HG03064 (cell line): ENCODE measurements at regions not wholly inside any gene's neighbourhood (a gene's known extent, or its start where the extent isn't known, plus 50 kb on each side); places are given as distances from the start of the nearest gene placed in this dataset.
"Not testable (repeated sequence)": the region's sequence is repeated elsewhere in the genome, so short reads cannot be mapped to it uniquely, and the experiment has no call there.

ENCODE experiments used
- ATAC-seq: cut with Tn5 transposase; IDR thresholded peaks from one replicate; pipeline ENCODE4 v1.9.1; 2021; ENCODE audit warnings: low read depth; ENCODE audit not compliant: unreplicated experiment

DNA sequence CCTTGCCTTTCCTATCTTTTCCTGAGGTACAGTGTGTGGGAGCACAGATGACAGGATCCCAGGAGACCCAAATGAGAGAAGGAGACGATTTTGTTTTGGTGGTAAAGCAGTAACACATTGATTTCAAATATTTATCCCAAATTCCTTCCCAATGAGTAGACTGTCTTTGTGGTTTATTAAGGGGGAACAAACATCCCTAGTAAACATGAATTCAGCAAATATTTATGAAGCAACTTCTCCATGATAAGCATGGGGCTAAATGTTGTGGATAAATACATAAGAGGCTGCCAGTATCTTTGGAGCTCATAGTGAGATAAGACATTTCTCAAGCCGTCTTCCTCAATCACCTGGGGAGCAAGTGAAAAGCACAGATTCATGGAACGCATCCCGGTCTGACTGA is 460.8 kb upstream of the CFAP20DC start:
- no peak for ATAC-seq

DNA sequence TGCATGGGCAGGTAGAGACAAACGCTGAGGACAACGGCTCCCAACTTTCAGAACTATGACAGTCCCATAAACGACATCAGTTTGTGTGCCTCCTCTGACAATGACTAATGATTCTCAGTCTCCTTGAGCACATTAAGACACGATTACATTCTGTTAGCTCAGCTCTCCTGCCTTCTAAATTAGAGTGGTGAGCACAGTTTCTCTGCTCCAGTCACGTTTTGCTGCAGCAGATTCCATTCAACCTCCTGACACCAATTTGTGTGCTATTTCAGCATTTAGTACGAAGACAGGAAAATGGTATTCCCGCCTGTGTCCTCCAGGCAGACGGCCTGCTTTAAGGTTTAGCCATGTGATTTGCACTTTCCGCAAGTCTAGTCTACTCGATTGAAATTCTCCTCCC is 458.4 kb upstream of the CFAP20DC start:
- ATAC-seq: no peak

DNA sequence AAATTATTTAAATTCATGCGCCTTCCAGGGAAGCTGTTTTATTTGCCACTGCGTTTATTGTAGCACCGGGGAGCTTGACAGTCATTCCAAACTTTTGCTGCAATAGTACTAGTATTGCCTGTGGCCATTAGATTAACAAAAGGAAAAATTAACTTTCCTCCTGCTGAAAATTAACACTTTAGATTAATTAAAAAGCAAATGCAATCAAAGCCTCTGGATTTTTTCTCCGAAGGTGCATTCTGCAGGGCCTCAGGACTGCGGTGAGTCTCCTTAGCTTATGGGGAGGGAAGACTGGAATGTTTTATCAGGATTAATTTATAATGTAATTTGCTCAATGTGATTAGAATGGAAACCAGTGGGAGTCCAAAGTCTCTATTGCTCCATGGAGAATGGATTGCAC is 456.4 kb upstream of the CFAP20DC start:
- ATAC-seq: no peak

DNA sequence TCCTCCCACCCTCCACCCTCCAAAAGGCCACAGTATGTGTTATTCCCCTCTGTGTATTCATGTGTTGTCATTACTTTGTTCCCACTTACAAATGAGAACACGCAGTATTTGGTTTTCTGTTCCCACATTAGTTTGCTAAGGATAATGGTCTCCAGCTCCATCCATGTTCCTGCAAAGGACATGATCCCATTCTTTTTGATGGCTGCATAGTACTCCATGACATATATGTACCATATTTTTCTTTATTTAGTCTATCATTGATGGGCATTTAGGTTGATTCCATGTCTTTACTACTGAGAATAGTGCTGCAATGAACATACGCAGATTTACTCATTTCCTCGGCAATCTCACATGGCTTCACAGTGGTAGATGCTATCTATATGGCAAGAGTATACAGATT is 453.6 kb upstream of the CFAP20DC start:
- ATAC-seq: no peak

DNA sequence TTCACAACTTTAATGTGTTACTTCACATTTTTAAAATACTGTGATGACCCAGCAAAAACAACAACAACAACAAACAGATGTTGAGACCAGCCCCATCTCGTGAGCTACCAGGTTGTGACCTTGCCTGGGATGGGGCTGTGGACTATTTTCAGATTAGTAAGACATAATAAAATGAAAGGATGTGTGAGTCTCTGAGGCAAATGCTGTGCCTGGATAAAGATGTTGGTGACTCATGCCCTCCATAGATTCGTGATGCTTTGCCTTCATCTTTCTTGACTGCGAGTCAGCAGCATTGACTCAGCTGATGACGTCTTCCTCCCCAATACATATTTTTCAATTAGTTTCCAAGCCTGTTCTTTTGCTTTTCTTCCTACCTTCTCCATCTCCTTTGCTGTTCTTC is 453.0 kb upstream of the CFAP20DC start:
- no peak for ATAC-seq

DNA sequence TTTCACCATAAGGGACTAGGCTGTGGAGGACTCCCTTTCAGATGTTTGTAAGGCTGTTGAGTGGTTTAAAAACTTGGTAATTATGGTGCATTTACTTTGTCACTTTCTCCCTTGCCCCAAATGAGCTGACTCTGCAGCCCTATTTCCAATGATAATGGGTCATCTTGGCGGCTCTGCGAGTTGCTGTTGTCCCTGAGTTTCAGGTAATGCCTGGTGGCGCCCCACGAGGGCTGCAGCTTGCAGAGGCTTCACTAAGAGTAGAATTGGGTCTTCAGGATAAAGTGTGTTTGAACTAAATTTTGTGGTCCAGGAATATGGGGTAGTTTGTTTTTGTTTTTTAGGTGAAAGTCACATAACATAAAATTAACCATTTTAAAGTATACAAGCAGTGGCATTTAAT is 450.1 kb upstream of the CFAP20DC start:
- ATAC-seq: no peak

DNA sequence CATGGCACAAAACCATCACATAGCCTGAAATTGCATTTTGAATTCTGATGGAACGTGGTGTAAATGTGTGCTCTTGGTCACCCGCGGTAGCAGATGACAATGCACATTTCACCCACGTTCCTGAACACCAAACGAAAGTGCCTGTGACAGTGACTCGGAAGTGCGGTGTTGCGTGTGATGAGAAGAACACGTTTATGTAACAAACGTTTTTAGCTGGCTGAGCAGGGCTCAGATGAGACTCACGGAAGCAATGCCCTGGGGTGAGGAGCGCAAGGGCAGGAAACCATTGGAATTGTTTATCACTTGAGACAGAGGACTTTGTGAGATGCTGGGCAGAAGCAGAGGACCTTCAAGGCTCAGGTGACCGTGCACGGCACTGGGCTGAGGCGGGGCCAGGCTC is 449.2 kb upstream of the CFAP20DC start:
- no peak for ATAC-seq

DNA sequence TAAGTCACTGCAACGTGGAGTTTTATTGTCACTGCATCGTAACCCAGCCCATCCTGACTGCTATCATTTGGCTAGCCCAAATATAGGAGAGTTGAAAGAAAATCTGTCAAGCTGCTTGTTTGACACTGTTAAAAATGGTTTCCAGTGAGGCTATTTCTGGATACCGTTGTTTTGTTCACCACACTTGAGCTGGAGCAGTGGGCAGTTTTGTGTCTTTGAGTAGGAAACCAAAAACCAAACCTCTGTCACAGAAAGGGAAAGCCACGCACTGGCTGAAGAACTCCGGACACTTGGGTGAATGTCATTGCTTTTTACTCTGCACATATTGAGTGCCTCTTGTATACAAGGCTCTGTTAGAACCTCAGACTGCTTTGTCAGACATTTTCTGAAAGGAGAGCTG is 446.4 kb upstream of the CFAP20DC start:
- ATAC-seq: no peak

DNA sequence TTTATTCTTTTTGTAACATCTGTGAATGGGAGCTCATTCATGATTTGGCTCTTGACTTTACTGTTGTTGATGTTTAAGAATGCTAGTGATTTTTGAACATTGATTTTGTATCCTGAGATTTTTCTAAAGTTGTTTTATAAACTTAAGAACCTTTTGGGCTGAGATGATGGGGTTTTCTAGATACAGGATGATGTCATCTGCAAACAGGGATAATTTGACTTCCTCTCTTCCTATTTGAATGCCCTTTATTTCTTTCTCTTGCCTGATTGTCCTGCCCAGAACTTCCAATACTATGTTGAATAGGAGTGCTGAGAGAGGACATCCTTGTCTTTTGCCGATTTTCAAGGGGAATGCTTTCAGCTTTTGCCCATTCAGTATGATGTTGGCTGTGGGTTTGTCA is 445.1 kb upstream of the CFAP20DC start:
- ATAC-seq: not testable (repeated sequence)

DNA sequence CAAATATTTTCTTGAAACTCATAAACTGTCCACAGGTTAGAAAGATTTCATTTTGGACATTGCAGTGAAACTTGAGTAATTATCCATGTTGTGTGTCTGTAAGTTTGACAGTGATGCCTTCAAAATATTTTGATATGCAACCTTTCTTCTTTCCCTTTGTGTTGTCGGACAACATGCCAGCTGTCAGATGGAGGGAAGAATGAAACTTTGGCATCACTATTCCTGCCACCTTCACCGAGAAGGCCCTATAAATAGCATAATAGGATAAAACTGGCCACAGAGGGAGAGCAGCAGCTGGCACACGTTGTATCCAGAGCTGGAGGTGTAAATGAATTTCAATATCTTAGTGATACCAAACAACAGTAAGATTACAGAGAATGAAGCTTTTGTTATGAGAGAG is 436.7 kb upstream of the CFAP20DC start:
- no peak for ATAC-seq

DNA sequence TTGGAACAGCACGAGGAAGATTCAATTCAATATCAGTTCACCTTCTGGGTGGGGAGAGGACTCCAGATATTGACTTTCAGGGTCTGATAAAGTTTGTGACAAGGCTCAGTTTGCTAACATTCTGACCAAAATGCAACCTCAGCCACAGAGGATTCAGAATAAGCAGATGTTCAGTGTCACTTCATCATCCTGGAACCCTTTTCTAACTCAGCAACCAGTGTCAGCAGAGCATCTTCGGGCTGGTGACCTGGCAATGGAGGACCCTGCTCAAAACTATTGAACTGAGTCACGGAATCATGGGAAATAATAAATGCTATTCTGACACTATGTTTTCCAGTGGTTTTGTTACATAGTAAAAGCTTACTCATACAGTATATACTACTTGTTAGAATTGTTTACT is 433.4 kb upstream of the CFAP20DC start:
- no peak for ATAC-seq

DNA sequence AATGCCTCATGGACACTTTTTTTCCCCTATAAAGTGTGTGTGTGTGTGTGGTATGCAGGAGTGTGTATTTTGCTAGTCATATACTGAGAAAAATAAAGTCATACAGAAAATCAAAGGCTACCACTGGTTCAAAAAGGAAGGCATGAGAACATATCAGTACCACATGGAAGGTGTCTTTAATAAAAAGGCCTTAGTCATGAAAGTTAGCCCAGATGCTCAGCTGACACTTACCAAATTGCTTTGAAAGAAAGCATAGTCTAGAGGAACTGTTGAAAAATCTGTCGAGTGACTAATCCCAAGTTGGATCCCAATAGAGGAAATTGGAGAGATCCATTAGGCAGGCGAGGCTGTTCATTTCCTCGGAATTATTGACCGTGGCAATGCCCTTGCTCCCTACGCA is 432.9 kb upstream of the CFAP20DC start:
- no peak for ATAC-seq

DNA sequence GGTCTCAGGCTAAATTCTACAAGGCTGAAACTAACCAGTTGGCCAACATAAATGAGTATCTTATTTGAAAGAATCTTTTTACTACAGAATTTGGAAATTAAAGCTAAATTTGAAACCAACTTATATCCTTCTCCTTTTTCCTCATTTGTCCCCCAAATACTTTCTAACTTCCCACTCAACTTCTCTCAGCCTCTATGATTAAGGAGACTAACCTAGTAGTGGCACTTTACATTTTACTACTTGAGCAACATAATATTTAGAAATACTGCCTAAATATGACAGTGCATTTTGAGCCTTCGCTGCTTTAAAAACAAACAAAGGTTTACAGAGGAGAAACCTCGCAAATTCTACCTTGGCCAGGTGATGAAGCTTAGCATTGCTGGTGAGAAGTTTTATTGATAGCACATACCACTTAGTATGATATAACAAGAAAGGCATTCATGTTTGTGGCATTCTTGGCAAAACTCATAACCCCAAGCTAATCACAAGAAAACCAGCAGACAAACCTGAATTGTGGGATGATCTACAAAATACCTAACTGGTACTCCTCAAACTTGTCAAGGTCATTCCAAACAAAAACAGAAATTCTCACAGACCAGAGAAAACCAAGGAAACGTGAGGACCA is 432.1 kb upstream of the CFAP20DC start:
- no peak for ATAC-seq

DNA sequence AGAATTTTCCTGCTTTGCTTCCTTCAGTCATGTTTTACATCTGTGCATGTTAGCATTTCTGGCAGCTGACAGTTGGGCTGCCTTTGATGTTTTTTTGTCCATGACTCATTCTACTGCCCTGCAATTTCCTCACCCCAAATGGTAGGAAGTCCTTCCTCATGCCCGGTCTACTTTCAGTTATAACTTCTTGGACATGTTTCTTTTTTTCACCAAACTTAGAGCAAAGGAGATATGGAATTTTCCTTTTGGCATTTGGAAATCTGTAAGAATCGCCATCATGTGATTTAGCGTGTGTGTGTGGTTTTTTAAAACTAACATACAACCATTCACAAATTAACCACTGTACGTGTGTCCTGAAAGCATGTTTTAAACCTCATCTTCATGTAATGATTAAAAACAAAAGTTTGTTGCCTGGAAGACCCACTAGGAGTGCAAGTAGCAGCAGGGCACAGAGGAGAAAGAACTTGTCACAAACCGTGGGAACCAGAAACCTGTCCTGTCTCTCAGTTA is 430.7 kb upstream of the CFAP20DC start:
- ATAC-seq: peak; percentile 88

DNA sequence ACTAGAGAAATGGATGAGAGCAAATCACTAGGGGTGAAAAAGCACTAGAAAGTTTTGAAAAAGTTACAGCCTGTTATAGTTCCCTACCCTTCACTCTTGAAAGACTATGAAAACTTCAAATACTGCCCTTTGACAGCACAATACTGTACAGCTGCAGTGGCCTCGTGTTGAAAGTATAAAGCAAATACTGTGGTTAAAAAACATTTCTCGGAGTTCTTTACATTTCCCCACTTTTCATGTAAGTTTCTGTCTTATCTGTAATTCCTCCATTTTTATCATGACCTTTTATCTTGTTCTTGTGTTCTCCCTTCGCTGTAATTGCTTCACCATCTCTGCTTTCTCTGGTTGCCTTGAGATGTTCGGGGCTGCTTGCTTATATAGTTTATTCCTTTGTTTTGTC is 423.8 kb upstream of the CFAP20DC start:
- ATAC-seq: no peak

DNA sequence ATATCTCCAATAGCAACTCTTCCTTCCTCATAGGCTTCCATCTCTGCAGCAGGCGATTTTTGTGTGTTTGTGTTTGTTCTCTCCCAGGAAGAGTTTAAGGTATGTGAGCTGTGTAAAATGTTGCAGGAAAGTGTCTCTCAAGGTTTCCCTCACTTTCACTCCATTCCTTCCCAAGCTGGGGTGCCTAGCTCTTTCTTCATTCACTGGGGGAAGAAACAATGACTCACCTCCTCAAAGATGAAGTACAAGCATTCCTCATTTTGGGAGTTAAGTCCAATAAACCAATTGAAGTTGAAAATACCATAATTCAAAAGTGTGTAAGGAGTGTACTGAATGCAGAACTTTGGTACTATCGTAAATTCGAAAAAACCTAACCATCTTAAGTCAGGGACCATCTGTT is 422.7 kb upstream of the CFAP20DC start:
- ATAC-seq: no peak

DNA sequence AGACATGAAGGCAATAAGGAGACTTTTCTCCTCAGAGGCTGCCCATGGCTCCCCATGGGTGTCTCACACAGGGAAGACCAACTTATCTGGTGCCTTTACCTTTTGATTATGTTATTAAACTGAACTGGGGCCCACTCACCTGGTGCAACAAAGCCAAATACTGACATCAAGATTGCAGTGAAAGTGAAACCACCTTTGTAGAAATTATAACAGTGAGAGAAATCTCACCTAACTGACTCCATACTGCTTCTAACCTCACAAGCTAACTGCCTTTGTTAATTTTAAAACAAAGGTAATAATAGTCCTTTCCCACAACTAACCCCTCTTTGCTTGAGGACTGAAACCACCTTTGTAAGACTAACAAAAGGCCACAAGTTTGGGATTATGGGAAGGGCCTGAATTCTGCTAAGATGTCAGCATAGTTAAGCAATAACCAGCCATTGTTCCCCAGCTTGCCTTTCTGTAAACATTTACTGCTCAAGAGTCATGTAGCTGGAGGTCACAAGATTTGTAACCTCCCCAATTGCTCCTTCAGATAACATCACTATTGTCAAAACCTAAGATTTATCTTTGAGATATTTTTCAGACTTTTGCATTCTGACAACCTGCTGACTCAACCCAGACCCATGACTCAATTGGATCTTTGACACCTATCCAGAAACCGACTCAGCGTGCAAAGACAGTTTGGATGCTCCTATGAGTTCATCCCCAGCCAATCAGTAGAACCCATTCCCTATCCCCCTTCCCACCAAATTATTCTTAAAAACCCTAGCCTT is 420.3 kb upstream of the CFAP20DC start:
- no peak for ATAC-seq

DNA sequence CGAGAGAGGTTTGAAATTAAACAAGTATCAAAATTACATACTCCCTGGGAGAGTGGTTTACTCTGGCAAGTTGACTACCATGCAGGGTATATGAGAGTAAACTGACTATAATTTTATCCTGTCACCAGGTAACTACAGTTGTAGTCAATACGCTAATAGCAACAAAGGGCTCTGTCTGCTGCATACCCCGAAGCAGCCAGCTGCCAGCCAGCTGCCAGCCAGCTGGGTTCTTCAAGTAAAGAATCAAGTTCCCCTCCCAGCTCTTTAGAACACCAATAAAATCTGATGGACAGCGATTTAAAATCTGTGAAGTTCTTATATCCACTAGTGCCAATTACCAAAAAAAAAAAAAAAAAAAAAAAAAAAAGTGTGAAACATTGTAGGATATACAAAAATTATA is 417.7 kb upstream of the CFAP20DC start:
- no peak for ATAC-seq

DNA sequence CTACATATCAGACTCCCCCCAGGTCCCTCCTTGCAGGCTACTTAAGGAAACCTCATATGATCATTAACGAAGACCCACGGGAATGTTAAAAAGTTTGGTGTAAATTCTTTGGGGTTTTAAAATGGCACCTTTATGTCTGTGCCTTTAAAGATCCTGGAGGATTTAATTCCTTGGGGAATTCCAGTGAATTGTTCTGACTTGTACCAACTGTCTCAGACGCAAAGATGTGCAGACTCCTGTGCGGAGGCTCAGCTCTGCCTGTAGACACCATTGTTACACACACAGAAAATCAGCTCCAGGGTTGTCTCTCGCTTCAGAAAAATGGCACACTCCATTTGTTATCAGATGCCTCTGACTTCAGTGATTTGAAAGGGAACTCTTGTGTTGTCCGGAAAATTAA is 414.4 kb upstream of the CFAP20DC start:
- no peak for ATAC-seq

DNA sequence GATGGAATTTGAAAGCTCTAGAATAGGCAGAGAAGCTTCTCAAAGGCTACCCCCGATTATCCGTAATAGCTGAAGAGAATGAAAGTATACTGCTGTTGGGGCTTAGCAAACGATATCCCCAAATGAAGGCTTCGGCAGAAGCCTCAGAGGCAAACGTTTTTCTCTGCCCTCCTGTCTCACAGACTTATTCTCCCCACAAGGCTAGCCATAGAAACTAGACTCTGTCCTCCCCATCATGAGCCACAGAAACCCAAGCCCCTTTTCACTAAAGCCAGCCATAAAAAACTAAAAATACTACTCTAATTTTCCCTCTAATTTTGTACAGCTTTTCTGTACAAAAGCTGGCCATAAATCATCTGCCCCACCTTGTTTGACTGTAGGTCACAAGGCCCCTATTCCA is 413.4 kb upstream of the CFAP20DC start:
- ATAC-seq: no peak

DNA sequence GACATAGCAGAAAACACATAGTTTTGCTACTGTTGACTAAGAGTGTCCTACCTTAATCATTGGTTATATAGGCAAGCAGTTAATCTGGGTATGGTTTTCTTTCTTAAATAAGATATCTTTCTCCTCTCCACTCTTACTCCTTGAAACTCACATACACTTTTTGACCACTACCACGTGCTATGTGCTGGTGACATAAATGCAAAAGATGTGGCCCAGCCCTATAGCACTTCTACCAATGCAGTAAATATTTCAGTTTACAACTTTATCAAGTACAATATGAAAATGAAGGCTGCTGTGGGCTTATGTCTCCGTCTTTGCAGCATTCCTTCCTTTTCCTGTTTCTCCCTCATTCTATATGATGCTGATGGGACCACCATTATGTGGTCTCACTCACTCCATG is 410.2 kb upstream of the CFAP20DC start:
- ATAC-seq: no peak

DNA sequence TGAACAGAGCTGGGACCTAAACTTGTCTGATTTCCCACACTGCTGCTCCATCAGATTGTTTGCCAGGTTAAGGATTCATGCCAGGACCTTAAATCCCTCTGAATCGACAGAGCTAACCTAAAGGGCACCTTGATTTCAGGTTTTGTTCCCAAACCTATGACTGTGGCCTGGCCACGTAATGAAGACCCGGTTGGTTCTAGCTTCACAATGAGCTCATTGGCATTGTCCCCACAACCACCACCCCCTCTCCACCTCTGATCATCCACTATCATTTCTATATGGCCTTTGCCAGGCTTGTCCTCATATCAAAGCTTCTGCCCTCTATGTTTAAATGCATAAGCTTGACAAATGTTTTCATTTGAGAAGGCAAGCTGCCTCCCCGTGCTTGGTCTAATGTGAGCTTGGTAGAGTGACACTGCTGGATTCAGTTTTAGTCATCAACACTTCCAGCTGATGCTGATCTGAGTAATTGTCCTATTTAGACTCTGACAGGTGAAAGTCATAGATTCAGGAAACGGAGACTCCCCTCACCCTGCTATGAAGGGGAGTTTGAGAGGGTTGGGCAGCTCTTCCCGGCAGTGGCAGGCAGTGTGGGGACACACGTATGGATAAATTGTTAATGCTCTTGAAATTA is 407.1 kb upstream of the CFAP20DC start:
- peak; percentile 98 for ATAC-seq
